Panc1 (cell line): ENCODE measurements at regions not wholly inside any gene's neighbourhood (a gene's known extent, or its start where the extent isn't known, plus 50 kb on each side); places are given as distances from the start of the nearest gene placed in this dataset.

Source experiments
- ATAC-seq: fragments of 200-7000 bp; cut with Tn5 transposase; 2 replicates; pipeline ENCODE4 v1.9.1; 2020; ENCODE audit warnings: mild to moderate bottlenecking, moderate library complexity
- BruUV-seq: library from RNA; stranded (reverse); fragments of 400-500 nt; replicated peaks from 2 replicates; lab custom pipeline; 2021; lab: Mats Ljungman, UMichigan
- CTCF ChIA-PET: fragments of 300-600 bp; sonication (Branson Sonifier 250); formaldehyde crosslinking; loops from one replicate; lab custom pipeline; 2022; ENCODE audit warnings: antibody characterized with exemption; lab: Charles Lee
- POLR2A ChIA-PET: fragments of 300-600 bp; sonication (Branson Sonifier 250); formaldehyde crosslinking; loops from one replicate; lab custom pipeline; 2022; ENCODE audit warnings: antibody characterized with exemption; lab: Charles Lee
- DNase-seq: peaks from one replicate; pipeline ENCODE4 v3.0.0-alpha.2; 2010; ENCODE audit warnings: low read depth, low spot score
- H3K27ac ChIP-seq: 2 replicates; pipeline ENCODE4 v1.5.1; 2011; ENCODE audit warnings: mild to moderate bottlenecking, low read length, inconsistent platforms
- H3K27me3 ChIP-seq: fragments of 200-500 bp; sonication (Bioruptor generic); 2 replicates; pipeline ENCODE4 v1.6.0; 2014; ENCODE audit warnings: low read length, inconsistent platforms; ENCODE audit not compliant: control insufficient read depth, insufficient read depth
- H3K36me3 ChIP-seq: fragments of 200-500 bp; sonication (Bioruptor generic); 2 replicates; pipeline ENCODE4 v1.5.1; 2014; ENCODE audit warnings: inconsistent platforms, mild to moderate bottlenecking, low read length, moderate library complexity; ENCODE audit not compliant: control insufficient read depth, insufficient read depth
- H3K4me1 ChIP-seq: 2 replicates; pipeline ENCODE4 v1.5.1; 2011; ENCODE audit warnings: inconsistent platforms, mild to moderate bottlenecking, low read length, moderate library complexity; ENCODE audit not compliant: control insufficient read depth, insufficient read depth
- H3K4me3 ChIP-seq, 2 experiments: 2 replicates each; pipeline ENCODE4 v1.5.1; 2011 to 2012; ENCODE audit warnings: low read depth in 2 of 2, low read length in 2 of 2, mild to moderate bottlenecking in 2 of 2, inconsistent platforms in 1 of 2, moderate library complexity in 1 of 2
- H3K9me3 ChIP-seq: fragments of 200-500 bp; sonication (Bioruptor generic); 2 replicates; pipeline ENCODE4 v1.5.1; 2014; ENCODE audit warnings: low read depth, mild to moderate bottlenecking, inconsistent platforms, low read length, moderate library complexity; ENCODE audit not compliant: control insufficient read depth, insufficient read depth
- POLR2AphosphoS5 ChIP-seq: IDR thresholded peaks from 2 replicates; pipeline ENCODE4 v1.6.1; 2012; ENCODE audit warnings: mild to moderate bottlenecking, low read depth, low read length, moderate library complexity
- SIN3A ChIP-seq: IDR thresholded peaks from 2 replicates; pipeline ENCODE4 v1.6.1; 2012; ENCODE audit warnings: low read depth, mild to moderate bottlenecking, low read length, moderate library complexity, borderline replicate concordance; ENCODE audit not compliant: insufficient read depth
- TCF7L2 ChIP-seq: IDR thresholded peaks from 2 replicates; pipeline ENCODE4 v1.6.1; 2011; ENCODE audit warnings: mild to moderate bottlenecking, low read depth, low read length, inconsistent platforms
- in situ Hi-C: cut with HindIII; loops from 2 replicates; pipeline ENCODE4 v1.10.0; 2016; ENCODE audit warnings: low sequenced_read_pairs, low pct_unique_long_range_greater_than_20kb
- intact Hi-C: fragments of 100-400 bp; cut with micrococcal nuclease; formaldehyde crosslinking; loops from one replicate; pipeline ENCODE4 v1.10.0; 2022; ENCODE audit not compliant: unreplicated experiment
- TF ChIP-seq, protein P1 (sequence below): fragments of 450-650 bp; IDR thresholded peaks from 2 replicates; pipeline ENCODE4 v1.5.1; 2017; ENCODE audit warnings: mild to moderate bottlenecking
- TF ChIP-seq, protein P2 (sequence below), 2 experiments: IDR thresholded peaks; 2 replicates each; pipeline ENCODE4 v1.6.1; 2011 to 2012; ENCODE audit warnings: low read depth in 2 of 2, control low read depth in 1 of 2, low read length in 1 of 2, mild to moderate bottlenecking in 1 of 2, moderate library complexity in 1 of 2; ENCODE audit not compliant: insufficient read depth in 1 of 2

DNA sequence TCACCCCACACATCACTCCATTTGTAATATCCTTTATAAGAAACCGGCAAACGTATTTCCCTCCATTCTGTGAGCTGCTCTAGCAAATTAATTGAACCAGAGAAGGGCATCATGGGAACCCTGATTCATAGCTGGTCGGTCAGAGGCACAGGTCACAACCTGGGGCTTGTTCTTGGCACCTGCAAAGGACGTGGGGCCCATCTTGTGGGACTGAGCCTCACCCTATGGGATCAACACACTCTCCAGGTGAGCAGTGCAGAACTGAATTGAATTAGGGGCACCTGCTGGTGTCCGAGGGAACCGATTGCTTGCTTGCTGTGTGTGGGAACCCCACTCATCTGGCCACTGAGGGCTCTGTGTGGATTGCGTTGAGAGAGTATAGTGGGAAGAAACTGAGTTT is 145.3 kb downstream of the CTTN start:
- POLR2A ChIA-PET, result no interaction called here
- H3K4me1 ChIP-seq, result no peaks in the 10 kb centered on the region
- intact Hi-C loops (no loop called here), in situ Hi-C loops (no loop called here)
- H3K36me3 ChIP-seq, result no peaks in the 10 kb centered on the region
- no peaks in the 10 kb centered on the region for H3K9me3 ChIP-seq
- DNase-seq (no peak), ATAC-seq (no peak)
- no peak for TF ChIP-seq POLR2AphosphoS5
- no peak overlapping the region for H3K4me3 ChIP-seq
- no peaks in the 10 kb centered on the region for H3K27me3 ChIP-seq
- BruUV-seq, result no TSS peak
- CTCF ChIA-PET, result no interaction called here
- H3K27ac ChIP-seq, result no peak overlapping the region

DNA sequence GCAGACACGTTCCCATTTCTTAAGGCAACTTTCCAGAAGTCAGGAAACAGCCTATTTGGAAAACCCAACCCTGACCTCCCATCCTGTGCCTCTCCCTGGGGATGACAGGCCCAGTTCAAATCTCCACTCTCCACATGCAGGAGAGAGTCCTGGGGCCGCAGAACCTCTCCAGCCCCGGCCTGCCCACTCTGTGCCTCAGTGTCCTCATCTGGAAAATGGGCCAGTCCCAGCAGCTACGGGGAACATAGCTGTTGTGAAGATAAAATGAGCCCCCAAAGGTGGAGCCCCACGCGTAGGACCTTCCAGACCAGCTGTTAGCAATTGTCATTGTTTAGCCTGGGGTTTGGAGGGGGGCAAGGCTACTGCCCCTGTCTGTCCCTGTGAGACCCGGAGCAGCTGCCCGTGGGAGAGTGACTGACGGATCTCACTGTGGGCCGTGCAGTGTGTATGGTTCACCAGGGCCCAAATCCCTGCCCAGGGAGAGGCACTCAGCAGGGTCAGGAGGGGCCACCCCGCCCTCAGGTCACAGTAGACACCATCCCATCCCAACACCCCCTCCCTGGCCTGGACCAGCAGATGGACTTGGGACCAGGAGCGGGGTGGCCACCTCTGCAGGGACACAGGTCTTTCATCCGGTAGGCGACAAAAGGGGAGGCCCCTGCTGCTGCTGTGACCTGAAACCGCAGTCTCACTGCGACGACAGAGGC is 145.9 kb downstream of the CTTN start:
- POLR2A ChIA-PET, result no interaction called here
- CTCF ChIA-PET, result no interaction called here

More for the DNA sequence above, 145.9 kb downstream of the CTTN start:
- DNase-seq, result no peak
- no peak for ATAC-seq
- Histone ChIP-seq H3K36me3 (no peaks in the 10 kb centered on the region), H3K4me3 (no peak overlapping the region), H3K27me3 (no peaks in the 10 kb centered on the region), H3K4me1 (no peaks in the 10 kb centered on the region), H3K9me3 (no peaks in the 10 kb centered on the region), H3K27ac (no peak overlapping the region)
- TF ChIP-seq, protein P1, sequence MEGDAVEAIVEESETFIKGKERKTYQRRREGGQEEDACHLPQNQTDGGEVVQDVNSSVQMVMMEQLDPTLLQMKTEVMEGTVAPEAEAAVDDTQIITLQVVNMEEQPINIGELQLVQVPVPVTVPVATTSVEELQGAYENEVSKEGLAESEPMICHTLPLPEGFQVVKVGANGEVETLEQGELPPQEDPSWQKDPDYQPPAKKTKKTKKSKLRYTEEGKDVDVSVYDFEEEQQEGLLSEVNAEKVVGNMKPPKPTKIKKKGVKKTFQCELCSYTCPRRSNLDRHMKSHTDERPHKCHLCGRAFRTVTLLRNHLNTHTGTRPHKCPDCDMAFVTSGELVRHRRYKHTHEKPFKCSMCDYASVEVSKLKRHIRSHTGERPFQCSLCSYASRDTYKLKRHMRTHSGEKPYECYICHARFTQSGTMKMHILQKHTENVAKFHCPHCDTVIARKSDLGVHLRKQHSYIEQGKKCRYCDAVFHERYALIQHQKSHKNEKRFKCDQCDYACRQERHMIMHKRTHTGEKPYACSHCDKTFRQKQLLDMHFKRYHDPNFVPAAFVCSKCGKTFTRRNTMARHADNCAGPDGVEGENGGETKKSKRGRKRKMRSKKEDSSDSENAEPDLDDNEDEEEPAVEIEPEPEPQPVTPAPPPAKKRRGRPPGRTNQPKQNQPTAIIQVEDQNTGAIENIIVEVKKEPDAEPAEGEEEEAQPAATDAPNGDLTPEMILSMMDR, result no peak
- TF ChIP-seq POLR2AphosphoS5 (no peak), SIN3A (no peak), TCF7L2 (no peak)
- TF ChIP-seq, protein P2, sequence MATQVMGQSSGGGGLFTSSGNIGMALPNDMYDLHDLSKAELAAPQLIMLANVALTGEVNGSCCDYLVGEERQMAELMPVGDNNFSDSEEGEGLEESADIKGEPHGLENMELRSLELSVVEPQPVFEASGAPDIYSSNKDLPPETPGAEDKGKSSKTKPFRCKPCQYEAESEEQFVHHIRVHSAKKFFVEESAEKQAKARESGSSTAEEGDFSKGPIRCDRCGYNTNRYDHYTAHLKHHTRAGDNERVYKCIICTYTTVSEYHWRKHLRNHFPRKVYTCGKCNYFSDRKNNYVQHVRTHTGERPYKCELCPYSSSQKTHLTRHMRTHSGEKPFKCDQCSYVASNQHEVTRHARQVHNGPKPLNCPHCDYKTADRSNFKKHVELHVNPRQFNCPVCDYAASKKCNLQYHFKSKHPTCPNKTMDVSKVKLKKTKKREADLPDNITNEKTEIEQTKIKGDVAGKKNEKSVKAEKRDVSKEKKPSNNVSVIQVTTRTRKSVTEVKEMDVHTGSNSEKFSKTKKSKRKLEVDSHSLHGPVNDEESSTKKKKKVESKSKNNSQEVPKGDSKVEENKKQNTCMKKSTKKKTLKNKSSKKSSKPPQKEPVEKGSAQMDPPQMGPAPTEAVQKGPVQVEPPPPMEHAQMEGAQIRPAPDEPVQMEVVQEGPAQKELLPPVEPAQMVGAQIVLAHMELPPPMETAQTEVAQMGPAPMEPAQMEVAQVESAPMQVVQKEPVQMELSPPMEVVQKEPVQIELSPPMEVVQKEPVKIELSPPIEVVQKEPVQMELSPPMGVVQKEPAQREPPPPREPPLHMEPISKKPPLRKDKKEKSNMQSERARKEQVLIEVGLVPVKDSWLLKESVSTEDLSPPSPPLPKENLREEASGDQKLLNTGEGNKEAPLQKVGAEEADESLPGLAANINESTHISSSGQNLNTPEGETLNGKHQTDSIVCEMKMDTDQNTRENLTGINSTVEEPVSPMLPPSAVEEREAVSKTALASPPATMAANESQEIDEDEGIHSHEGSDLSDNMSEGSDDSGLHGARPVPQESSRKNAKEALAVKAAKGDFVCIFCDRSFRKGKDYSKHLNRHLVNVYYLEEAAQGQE (IDR thresholded peaks at IDR 0.05; ENCODE audit: insufficient read depth in 1 of 2, low read depth in 2 of 2, low read length in 1 of 2), result no peak
- intact Hi-C loops, result no loop called here
- no TSS peak for BruUV-seq
- in situ Hi-C loops, result no loop called here
